DMS53 (cell line): ENCODE measurements at regions not wholly inside any gene's neighbourhood (a gene's known extent, or its start where the extent isn't known, plus 50 kb on each side); places are given as distances from the start of the nearest gene placed in this dataset.
A peak's percentile ranks its signal among the peaks of the same experiment; 100 is the strongest.
"Not testable (repeated sequence)": the region's sequence is repeated elsewhere in the genome, so short reads cannot be mapped to it uniquely, and the experiment has no call there.

Experiments used
- DNase-seq: peaks from one replicate; lab custom pipeline; 2025; lab: John Stamatoyannopoulos, UW

- no peak for DNase-seq
Observed at GRCh38 chr4:38519666-38520065, 144.3 kb upstream of the KLF3 start.

GRCh38 chr4:38523054-38523453, 140.9 kb upstream of the KLF3 start:
- DNase-seq, result no peak

GRCh38 chr4:38523524-38524448, 140.2 kb upstream of the KLF3 start:
- no peak for DNase-seq

- peak; percentile 83 for DNase-seq
Observed at GRCh38 chr4:38526412-38526811, 137.6 kb upstream of the KLF3 start.

GRCh38 chr4:38529189-38530115, 134.5 kb upstream of the KLF3 start:
- peak; percentile 99 for DNase-seq

- DNase-seq, result no peak
Observed at GRCh38 chr4:38530486-38530885, 133.5 kb upstream of the KLF3 start.

- peak; percentile 88 for DNase-seq
Observed at GRCh38 chr4:38531141-38531727, 132.8 kb upstream of the KLF3 start.

GRCh38 chr4:38532908-38533499, 131.0 kb upstream of the KLF3 start:
- no peak for DNase-seq

GRCh38 chr4:38534344-38535045, 129.5 kb upstream of the KLF3 start:
- no peak for DNase-seq

GRCh38 chr4:38535071-38535470, 128.9 kb upstream of the KLF3 start:
- not testable (repeated sequence) for DNase-seq

- no peak for DNase-seq
Observed at GRCh38 chr4:38535717-38536116, 128.3 kb upstream of the KLF3 start.

GRCh38 chr4:38536716-38537115, 127.3 kb upstream of the KLF3 start:
- DNase-seq, result no peak

GRCh38 chr4:38537666-38538065, 126.3 kb upstream of the KLF3 start:
- no peak for DNase-seq

GRCh38 chr4:38538517-38538916, 125.5 kb upstream of the KLF3 start:
- DNase-seq, result no peak

- DNase-seq, result no peak
Observed at GRCh38 chr4:38539501-38539900, 124.5 kb upstream of the KLF3 start.

- DNase-seq, result no peak
Observed at GRCh38 chr4:38547052-38547451, 116.9 kb upstream of the KLF3 start.

- DNase-seq, result no peak
Observed at GRCh38 chr4:38548256-38548655, 115.7 kb upstream of the KLF3 start.

GRCh38 chr4:38559374-38559773, 104.6 kb upstream of the KLF3 start:
- no peak for DNase-seq

- no peak for DNase-seq
Observed at GRCh38 chr4:38560340-38560739, 103.7 kb upstream of the KLF3 start.

GRCh38 chr4:38560768-38561558, 103.0 kb upstream of the KLF3 start:
- peak; percentile 44 for DNase-seq
